ENCODE measurements at regions not wholly inside any gene's neighbourhood (a gene's known extent, or its start where the extent isn't known, plus 50 kb on each side); places are given as distances from the start of the nearest gene placed in this dataset.

GRCh38 chr2:101566632-101567228 lies 91.8 kb upstream of the RFX8 start:
- ChIA-PET CTCF (ENCODE audit: partially characterized antibody) (interaction anchor here (0.6 to 1.5 kb wide), 5 partner anchors 17 to 265 kb away, joined by 3 to 4 read pairs (median 4); no protein-coding TSS in a partner anchor), POLR2A (ENCODE audit: partially characterized antibody) (no interaction called here)
- H2AK5ac ChIP-seq (ENCODE audit: low read depth, low read length) = 0 out of 2 replicates have a peak overlapping the region, but pooled peaks have one; percentile 57
- H4K8ac ChIP-seq (ENCODE audit: extremely low read depth, insufficient read depth, low read length) = no peak overlapping the region
- DNase-seq (ENCODE audit: low read depth in 1 of 2, low spot score in 2 of 2) (no peak), FAIRE-seq (no peak)
- TF ChIP-seq CHD1 (IDR thresholded peaks at IDR 0.05; ENCODE audit: low read depth, low read length) = no peak
- TF ChIP-seq JUN (IDR thresholded peaks at IDR 0.05; ENCODE audit: low read depth, low read length) = no peak
- no peak for TF ChIP-seq SUZ12 (IDR thresholded peaks at IDR 0.05; ENCODE audit: low read length)
- no peak for TF ChIP-seq ZNF274 (IDR thresholded peaks at IDR 0.05; ENCODE audit: borderline replicate concordance, extremely low read depth, low read length)
- no peak for TF ChIP-seq CEBPB (IDR thresholded peaks at IDR 0.05; ENCODE audit: low read depth, low read length)
- TF ChIP-seq SP1 (IDR thresholded peaks at IDR 0.05; ENCODE audit: low read depth, low read length) = no peak
- no peak for TF ChIP-seq CREB1 (IDR thresholded peaks at IDR 0.05)
- no peak for TF ChIP-seq SAP30 (IDR thresholded peaks at IDR 0.05; ENCODE audit: insufficient read depth, insufficient replicate concordance, low read length)
- no peak for TF ChIP-seq BRCA1 (IDR thresholded peaks at IDR 0.05; ENCODE audit: low read depth, low read length)
- no peak for TF ChIP-seq RNF2 (IDR thresholded peaks at IDR 0.05; ENCODE audit: borderline replicate concordance, low read depth, low read length, missing control alignments, poor library complexity, severe bottlenecking)
- no peak for TF ChIP-seq TAF7 (optimal IDR thresholded peaks at IDR 0.05; ENCODE audit: borderline replicate concordance, low read depth, low read length)
- H2BK5ac ChIP-seq (ENCODE audit: low read depth, low read length) = no peak overlapping the region; the same call in 1 of the 2 replicates
- no peak overlapping the region for H3K56ac ChIP-seq (replicated peaks; ENCODE audit: insufficient read length, low read depth, low read length)
- no peak overlapping the region for H3K4ac ChIP-seq (replicated peaks; ENCODE audit: insufficient read length, low read depth, low read length)
- peak overlapping the region; percentile 30 to 33; a peak in 3 of 4 replicates for H3K4me2 ChIP-seq (ENCODE audit: insufficient read depth in 1 of 2, low read depth in 2 of 2, low read length in 2 of 2)
- H3K23me2 ChIP-seq (ENCODE audit: low read depth, low read length) = no peaks in the 10 kb centered on the region
- no peak overlapping the region for H2BK12ac ChIP-seq (ENCODE audit: low read depth, low read length)
- H3K4me3 ChIP-seq (ENCODE audit: extremely low read depth in 1 of 4, insufficient read depth in 2 of 4, low read depth in 3 of 4, low read length in 4 of 4) = no peak overlapping the region
- H2BK20ac ChIP-seq (ENCODE audit: low read length) = no peak overlapping the region
- no peaks in the 10 kb centered on the region for H4K20me1 ChIP-seq (replicated peaks in 1 of 2; ENCODE audit: control insufficient read depth in 1 of 2, insufficient read depth in 2 of 2, low read length in 2 of 2)
- H3K79me1 ChIP-seq (ENCODE audit: low read depth, low read length) = no peaks in the 10 kb centered on the region
- no peaks in the 10 kb centered on the region for H3K27me3 ChIP-seq (replicated peaks in 1 of 4; ENCODE audit: control insufficient read depth in 3 of 4, extremely low read depth in 1 of 4, insufficient read depth in 3 of 4, low read length in 3 of 4)
- H3K27ac ChIP-seq (ENCODE audit: low read depth, low read length) = no peak overlapping the region
- no peak overlapping the region for H2AFZ ChIP-seq (ENCODE audit: low read length)
- H3K36me3 ChIP-seq (ENCODE audit: control insufficient read depth in 2 of 4, insufficient read depth in 4 of 4, low read length in 3 of 4) = no peaks in the 10 kb centered on the region
- peak overlapping the region; percentile 54; the same call in 1 of the 2 replicates for H2BK15ac ChIP-seq (ENCODE audit: low read length)
- H3K79me2 ChIP-seq (ENCODE audit: control insufficient read depth in 1 of 2, insufficient read depth in 2 of 2, low read length in 2 of 2) = no peaks in the 10 kb centered on the region
- H4K5ac ChIP-seq (ENCODE audit: insufficient read length, low read depth, low read length) = no peak overlapping the region
- no peak overlapping the region for H3K9ac ChIP-seq (replicated peaks in 1 of 4; ENCODE audit: extremely low read depth in 1 of 4, low read depth in 3 of 4, low read length in 3 of 4)
- no peaks in the 10 kb centered on the region for H3K9me3 ChIP-seq (ENCODE audit: insufficient read depth in 2 of 2, low read depth in 1 of 2, low read length in 1 of 2)
- no peak overlapping the region for H4K91ac ChIP-seq (replicated peaks; ENCODE audit: insufficient read length, low read length)
- H2BK120ac ChIP-seq (replicated peaks; ENCODE audit: low read depth, low read length) = no peak overlapping the region
- 59% methylated on average over 6 of the region's 6 CpGs; no CpG with 5 or more reads in 1 of the 2 experiments for WGBS, 2 experiments (ENCODE audit: extremely low coverage in 1 of 2, insufficient coverage in 1 of 2, insufficient read length in 1 of 2, insufficient replicate concordance in 2 of 2, low coverage in 1 of 2, low lambda C conversion rate in 2 of 2, missing lambda C conversion rate in 1 of 2)
- H3K14ac ChIP-seq (ENCODE audit: insufficient read length) = no peak overlapping the region
- 0 out of 2 replicates have a peak overlapping the region, but pooled peaks have one; percentile 66 for H3K18ac ChIP-seq (ENCODE audit: extremely low read depth, low read length)
- no peak overlapping the region for H3K23ac ChIP-seq (ENCODE audit: insufficient read length)
- peaks cover 0 to 9% (median 8%) of the 10 kb centered on the region in 4 experiments; a peak in 5 of 7 replicates for H3K4me1 ChIP-seq (replicated peaks in 1 of 4; ENCODE audit: control insufficient read depth in 3 of 4, insufficient read depth in 4 of 4, low read length in 3 of 4)

Measured in H1 (cell line).